ENCODE measurements at regions not wholly inside any gene's neighbourhood (a gene's known extent, or its start where the extent isn't known, plus 50 kb on each side); places are given as distances from the start of the nearest gene placed in this dataset.
"Not testable (repeated sequence)": the region's sequence is repeated elsewhere in the genome, so short reads cannot be mapped to it uniquely, and the experiment has no call there.

DNA sequence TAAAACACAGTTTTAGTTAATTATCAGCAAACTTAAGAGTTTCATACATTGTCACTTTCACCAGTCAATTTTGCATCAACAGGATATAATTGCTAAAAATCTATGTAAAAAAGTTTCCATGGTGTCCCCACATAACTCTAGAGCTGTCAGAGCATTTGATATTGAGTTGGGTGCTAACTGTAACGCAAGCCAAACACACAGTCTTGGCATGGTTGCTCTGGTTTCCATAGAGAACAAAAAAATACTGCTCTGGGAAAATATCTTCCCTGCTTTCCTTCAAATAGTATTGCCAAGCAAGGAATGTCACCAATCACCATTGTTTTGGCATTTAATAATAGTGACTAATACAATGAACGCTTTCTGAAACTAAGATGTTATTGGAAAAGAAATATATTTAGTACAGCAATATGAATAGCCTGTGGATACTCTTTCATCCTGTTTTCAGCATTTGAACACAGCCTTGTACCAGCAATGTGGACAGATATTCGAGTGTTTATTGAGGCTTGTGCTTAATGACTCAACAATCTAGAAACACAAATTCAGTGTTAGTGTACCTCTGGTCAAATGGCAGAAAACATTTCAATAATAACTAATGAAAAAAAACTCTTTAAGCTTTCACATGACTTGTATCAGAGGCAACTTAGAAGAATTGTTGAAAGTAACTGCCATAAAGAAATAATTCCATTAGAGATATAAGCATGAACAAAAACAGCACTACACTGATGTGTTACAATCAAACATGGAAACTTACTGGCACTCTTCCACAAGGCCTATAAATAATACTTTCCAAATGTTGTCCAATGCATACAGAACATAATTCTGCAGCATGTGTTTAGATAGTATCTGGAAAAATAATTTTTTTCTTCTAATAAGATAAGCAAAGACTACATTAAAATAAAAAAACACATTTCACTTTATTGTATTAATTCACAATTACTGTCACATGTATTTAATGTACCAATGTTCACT, 1469.5 kb upstream of the CELF2 start:
- DNase-seq (ENCODE audit: low read depth) = no peak

DNA sequence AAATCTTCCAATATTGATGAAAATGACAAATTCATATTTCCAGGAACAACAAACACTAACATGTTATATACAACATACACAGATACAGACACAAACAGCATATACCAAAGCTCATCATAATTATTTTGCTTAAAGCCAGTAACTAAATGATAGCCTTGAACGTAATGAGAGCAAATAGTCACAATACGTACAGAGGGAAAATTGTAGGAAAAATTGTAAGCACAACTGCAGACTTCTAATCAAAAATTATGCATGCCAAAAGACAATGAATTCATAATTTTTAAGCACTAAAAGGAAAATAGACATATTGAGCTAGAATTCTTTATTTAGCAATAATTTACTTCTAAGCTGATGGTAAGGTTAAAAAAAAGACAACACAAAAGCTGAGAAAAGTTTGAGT, 1466.9 kb upstream of the CELF2 start:
- DNase-seq (ENCODE audit: low read depth) = no peak

DNA sequence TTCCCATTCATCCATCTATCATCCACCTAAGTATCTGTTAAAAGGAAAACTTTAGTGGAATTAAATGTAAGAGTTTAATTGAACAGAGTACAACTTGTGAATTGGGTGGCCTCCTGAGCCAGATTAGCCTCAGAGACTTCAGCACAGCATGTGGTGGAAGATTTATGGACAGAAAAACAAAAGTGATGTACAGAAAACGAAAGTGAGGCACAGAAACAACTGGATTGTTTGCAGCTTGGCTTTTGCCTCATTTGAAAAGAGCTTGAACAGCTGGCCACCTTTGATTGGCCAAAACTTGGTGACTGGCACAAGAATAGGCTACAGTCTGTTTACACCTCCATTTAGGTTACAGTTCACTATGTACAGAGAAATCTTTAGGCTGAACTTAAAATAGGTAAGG, 1463.4 kb upstream of the CELF2 start:
- no peak for DNase-seq (ENCODE audit: low read depth)

DNA sequence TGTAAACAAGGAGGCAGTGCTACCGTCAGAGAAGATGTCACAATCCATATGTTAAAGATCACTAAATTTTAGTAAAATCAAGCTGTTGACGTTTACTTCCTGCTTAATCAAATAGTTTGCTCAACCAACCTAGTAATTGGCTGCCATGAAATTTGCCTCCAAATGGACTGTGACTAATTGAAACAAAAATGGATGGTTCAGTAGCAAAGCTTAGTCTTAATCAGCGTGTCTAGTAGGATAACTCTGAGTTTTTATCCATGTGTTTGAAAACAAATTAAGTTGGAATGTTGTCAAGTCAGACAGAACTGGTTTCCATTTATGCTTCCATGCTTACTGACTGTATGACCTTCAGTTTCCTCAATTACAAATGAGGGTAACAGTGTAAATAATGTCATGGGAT, 1456.7 kb upstream of the CELF2 start:
- DNase-seq (ENCODE audit: low read depth) = no peak

DNA sequence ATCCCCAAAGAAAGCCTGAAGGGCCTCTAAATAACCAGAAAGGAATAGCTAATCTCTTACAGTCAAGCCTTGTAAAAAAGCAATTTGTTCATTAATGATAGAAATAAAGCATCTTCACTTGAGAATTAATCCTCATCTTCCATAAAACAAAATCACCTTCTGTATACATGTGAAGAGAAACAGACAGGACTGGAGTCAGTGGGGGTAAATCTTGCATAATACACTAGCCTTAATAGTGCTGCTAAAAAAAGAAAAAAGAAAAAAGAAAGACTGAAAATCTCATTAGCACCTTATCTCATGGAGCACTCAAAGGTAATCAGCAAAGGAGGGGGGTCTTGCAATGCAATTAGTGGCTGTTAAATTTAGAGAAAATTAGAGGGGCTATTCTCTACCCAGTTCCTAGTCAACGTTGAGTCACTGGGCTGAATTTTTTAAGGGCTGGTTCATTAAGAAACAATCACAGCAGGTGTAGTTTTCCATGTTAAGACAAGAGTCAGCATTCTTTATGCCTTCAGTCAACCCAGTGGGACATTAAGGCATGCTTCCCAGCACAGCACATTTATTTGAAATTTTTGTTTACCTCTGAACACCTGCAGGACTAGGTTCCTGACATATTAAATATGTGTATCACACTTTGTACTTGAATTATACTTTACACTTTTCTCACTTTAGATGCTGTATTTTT, 1455.7 kb upstream of the CELF2 start:
- no peak for DNase-seq (ENCODE audit: low read depth)

DNA sequence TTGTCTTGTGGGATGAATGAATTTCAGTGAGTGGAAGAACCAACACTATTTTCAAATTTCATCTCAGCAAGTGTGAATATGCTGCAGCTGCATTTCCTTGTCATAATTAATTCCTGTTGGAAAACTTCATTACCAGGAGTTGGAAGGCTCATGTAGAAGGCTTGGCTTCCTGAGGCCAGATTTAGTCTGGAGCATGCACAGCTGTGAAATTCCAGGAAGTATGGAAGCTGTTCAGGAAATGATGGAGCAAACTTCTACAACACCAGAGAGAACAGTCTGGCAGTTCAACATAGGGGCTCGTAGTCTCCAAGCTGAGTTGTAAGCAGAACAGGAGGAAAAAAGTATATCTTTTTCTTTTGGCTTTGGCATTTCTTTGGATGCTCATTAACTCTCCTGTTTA, 1439.9 kb upstream of the CELF2 start:
- DNase-seq (ENCODE audit: low read depth) = no peak

DNA sequence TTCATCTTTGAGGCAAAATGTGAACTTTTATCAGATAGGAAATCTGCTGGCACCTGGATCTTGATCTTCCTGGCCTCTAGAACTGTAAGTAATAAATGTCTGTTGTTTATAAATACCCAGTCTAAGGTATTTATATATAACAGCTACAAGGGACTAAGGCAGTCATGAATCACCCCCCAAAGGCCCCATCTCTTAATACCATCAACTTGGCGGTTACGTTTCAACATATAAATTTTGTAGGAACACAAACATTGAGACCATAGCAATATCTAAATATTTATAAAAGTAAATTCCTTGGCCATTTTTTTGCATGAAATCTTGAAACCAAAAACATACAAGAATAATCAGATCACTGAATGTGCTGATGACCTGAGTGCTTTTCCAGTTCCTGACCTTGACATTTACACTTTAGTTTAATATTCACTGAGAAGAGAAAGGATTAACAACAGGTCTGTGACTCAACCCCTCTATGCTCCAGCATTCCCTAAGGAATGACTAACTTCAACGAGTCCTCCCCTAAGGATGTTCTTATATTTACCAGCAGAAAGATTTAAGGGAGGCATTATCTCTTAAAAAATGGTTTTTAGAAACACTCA, 1438.5 kb upstream of the CELF2 start:
- DNase-seq (ENCODE audit: low read depth) = no peak

DNA sequence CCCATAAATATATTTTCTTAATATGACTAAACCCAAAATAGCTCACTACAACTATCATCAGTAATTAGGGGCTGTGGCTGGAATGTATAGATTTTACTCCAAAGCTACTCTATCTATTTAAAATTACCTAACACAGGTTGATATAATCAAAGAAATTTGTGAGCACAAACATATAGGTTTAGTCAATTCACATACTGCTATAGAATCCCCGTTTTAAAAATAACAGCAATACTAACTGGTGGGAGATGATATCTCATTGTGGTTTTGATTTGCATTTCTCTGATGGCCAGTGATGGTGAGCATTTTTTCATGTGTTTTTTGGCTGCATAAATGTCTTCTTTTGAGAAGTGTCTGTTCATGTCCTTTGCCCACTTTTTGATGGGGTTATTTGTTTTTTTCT, 1434.9 kb upstream of the CELF2 start:
- DNase-seq (ENCODE audit: low read depth) = not testable (repeated sequence)

DNA sequence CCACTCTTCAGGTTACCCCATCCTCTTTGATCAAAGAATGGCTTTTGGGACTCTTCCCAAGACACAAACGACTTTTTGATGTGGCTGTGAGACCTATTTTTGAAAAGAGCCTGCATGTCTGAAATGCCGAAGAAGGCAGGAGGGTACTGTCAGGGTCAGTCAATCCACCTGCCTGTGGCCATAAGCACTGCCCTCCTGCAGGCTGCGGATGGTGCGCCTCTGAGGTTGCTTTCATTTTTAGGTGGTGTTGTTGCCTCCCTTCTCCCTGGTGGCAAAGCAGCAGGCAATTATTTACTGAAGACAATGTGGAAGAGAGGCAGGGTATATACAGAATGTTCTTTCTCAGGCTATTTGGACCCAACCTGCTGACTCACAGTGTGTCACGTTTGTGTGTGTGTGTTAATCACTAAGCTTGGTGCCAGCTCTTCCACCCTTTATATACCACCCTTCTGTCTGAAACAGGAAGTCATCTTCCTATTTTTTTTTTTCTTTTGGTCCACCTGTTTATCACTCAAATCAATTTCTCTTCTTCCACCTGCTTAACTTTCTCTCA, 1421.2 kb upstream of the CELF2 start:
- DNase-seq (ENCODE audit: low read depth) = no peak

DNA sequence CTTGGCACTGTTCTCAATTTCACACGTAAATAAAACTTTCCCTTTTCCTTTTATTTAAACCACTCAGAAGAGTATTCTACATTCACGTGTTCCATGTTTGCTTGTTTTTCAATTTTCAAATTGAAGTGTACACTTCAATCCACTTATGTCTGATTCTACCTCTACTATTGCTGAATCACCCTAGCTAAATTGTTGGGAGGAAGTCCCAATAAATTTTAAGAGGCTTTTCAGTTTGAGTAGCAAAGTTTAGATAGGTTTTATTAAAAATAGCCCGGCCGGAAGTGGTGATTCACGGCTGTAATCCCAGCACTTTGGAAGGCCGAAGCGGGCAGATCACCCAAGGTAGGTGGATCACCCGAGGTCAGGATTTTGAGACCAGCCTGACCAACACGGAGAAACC, 1414.7 kb upstream of the CELF2 start:
- DNase-seq (ENCODE audit: low read depth) = no peak

DNA sequence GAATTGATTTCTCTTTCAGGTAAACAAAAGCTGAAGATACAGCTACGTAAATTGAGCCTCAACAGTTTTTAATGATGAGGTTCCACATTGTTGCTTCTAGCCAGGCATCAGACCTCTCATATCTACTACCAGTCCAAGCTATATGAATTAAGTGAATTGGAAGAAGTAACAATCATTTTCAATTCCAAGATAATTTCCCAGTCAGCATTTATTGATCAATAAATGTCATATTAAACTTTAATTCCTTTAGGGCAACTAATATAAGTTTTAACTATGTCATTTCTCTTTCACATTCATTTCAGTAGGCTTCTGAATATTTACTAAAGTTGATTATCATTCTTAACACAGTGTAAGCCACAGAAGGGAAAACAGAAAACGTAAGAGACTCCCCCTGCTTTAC, 1413.7 kb upstream of the CELF2 start:
- no peak for DNase-seq (ENCODE audit: low read depth)

DNA sequence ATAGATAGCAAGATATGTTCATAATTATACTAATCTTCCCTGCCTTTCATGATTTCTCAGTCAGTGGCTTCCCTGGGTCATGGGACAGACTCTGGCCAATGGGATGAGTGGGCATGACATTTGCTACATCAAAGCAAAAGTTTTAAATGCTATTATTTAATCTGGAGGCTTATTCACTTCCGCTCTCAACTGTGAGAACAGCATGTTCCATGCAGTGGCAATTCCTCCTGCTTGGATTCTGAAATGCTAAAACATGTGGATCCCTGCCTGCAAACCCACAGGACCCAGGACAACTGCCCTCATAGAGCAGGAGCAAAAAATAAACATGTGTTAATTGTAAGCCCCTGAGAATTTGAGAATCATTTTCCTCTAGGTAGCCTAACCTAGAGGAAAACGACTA, 1412.4 kb upstream of the CELF2 start:
- DNase-seq (ENCODE audit: low read depth) = no peak

DNA sequence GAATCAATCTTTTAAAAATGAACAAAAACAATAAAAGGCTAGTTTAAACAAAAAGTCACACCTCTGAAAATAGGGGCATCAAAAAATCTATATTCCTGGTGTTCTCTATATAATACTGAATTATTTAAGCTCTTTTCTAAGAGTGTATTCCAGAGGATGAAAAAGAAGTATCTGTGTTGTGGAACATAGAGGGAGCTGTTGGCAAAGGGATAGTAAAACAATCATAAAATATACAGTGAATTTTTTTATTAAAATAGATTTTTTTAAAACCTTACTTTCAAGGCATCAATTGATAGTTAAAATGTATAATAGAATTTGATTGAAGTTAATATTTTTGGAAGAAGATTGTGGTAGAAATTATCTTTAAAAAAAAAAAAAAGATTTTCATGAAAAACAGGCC, 1409.1 kb upstream of the CELF2 start:
- DNase-seq (ENCODE audit: low read depth) = no peak

DNA sequence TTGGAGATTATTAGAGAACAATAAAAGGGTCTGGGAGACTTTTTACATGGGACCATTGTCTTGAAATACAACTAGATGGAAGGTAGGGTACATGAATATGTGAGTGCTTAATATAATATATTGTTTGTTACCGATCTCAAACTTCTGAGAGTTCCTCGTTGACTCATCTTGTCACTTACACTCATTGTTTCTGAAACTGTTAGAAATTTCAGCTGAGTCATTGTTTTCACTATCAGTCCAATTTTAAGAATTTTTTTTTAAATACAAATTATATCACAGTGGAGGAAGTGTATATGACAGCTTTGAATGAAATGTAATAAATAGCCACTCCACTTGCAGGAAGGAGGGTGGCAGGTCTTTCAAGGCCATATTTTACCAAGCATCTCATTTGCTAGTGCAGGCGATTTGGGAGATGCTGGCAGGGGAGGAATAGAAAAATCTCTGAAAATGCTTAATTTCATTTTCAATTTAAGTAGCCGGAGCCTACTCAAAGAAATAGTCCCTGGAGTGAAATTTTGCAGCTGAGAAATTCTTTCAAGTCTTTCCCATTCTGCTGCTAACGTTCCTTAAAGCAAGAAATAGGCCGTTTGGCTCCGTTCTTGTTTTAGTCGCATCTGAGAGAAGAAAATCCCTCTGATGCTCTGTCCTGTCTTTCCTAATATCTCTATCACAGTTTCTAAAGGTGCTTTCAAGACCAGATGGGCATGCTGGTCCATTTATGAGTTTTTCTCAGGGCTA, 1404.2 kb upstream of the CELF2 start:
- no peak for DNase-seq (ENCODE audit: low read depth)

DNA sequence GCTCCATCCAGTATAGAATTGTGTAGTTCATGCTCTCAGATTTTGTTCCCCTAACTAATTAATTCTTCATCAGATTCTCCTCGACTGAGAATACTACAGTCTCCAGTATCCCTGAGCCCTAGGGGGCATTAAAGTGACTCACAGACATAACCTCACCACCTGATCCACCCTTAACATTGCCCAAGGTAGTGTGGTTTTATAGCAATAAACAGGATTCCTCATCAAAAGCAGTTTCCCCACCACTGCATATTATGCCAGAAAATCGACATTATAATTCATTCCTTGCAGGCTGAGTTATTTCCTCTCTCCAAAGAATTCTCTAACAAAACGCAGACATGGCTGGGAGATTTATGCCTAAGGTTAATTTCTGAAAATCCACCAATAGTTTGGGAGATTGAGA, 1402.5 kb upstream of the CELF2 start:
- DNase-seq (ENCODE audit: low read depth) = no peak

DNA sequence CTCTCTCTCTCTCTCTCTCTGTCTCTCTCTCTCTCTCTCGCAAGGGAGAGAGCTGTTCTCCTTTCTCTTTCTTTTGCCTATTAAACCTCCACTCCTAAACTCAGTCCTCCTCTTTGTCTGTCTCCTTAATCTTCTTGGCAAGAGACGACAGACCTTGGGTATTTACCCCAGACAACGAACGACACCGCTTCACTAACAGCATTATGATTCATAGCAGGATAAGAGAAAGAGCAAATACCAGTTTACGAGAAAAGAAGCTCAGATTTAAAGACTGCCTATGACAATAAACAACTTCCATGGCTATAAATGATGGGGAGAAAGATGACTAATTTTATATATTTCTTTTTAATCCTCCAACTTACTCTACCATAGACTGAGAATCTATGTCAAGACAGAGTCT, 1396.5 kb upstream of the CELF2 start:
- DNase-seq (ENCODE audit: low read depth) = no peak

DNA sequence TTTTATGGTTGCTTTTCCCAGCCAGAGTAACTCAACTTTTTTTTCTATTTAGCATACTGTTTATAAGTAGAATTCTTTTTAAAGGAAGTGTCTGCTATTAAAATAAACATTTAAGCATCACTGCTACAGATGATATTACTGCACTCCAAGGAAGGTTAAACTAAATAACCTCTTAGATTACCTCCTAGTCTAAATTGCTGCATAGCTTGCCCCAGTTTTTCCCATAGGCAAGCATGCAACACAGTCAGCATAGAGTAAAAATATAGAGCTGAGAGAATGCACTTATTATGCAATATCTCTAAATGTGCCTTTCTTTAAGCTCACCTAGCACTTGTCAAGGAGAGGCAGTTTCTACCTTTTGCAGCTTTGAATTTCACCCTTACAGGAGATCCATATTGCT, 1392.4 kb upstream of the CELF2 start:
- DNase-seq (ENCODE audit: low read depth) = no peak

DNA sequence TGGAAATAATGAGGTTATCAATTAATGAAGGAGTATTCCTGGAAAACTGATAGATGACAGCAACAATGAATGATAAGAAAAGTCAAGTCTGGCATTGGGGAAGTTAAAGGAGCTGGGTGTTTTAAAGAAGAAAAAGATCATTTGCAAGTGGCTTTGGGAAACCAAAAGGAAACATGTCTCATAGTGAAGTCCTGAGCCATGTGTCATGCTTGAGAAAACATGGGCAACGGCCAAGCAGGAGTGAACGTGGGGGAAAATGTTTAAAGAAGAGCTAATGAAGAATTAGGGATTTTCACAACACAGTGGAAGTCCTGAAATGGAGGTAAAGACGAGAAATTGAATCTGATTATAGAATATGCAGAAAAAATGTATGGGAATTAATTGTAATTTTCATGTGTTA, 1383.2 kb upstream of the CELF2 start:
- DNase-seq (ENCODE audit: low read depth) = no peak

DNA sequence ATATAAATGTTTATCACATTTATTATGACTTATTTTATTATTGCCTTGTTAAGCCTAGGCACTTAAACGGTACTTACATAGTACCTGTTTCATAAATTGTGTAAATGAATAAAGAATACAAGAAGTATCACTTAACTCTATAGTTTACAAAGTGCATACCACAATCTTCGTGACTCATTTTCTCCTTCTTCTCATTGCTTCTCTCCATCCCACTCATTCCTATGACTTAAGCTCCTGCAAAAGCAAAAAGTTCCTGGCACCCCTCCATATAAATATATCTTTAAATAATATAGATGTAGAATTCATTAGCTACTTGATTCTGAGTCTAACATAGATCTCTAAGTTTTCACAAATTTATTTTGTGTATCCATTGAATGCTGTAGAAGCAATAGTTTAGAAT, 1382.0 kb upstream of the CELF2 start:
- no peak for DNase-seq (ENCODE audit: low read depth)

DNA sequence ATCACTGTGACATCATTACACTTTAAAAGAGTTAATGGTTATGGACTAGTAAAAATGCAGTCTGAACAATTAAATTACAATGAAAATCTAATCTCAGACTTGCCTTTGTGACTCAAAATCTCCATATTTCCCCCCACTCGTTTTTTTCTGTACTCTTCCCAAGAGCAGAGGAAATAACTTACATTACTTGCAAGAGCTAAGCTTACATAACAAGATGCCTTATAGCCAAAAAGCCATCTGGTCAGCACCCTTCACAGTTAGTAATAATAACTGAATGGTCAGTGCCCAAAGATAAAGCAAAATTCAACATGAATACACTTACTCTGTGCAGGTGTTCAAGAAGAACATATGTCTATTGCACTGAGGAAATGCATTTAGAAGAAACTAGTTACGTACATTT, 1381.5 kb upstream of the CELF2 start:
- DNase-seq (ENCODE audit: low read depth) = no peak

DNA sequence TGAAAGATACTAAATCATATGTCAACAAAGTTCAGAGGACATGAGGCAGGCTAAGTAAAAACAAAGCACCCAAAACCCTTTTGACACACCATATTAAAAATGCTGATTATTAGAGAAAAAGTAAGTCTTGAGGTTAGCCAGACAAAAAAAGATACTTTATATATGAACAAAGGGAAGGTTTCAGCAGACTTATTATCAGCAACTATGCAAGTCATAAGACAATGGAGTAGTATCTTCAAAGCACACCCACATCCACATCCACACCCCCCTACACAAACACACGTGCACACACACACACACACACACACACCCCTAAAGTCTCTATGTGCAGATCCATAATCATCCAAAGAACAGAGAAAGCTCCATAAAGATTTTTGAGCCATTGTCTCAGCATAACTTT, 1373.9 kb upstream of the CELF2 start:
- no peak for DNase-seq (ENCODE audit: low read depth)

DNA sequence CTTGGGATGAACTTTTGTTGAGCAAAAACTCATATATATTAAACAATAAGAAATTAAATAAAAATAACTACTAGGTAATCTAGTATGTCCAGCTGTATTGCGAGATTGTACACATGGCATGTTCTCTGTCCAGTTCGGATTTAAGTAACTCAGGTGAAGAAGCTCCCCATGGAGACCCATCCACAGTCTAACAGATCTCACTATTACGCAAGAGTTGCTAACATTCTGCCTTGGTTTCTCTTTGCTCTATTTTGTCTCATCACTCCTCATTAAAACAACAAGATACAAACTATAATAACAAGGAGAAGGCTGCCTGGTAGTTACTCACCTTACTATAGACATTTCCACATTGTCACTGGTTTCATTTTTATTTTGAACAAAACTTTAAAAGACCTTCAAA, 1372.3 kb upstream of the CELF2 start:
- DNase-seq (ENCODE audit: low read depth) = no peak

Measured in activated T-helper 1 cell treated with Interleukin-2 at 50 U/mL for 16 hours (primary cell).